C1 segment of cervical spinal cord (tissue), 14 donors: ENCODE measurements at regions not wholly inside any gene's neighbourhood (a gene's known extent, or its start where the extent isn't known, plus 50 kb on each side); places are given as distances from the start of the nearest gene placed in this dataset.

Source experiments
- DNase-seq, 14 donors: peaks; one replicate each; lab custom pipeline; 2025; lab: John Stamatoyannopoulos, UW

DNA sequence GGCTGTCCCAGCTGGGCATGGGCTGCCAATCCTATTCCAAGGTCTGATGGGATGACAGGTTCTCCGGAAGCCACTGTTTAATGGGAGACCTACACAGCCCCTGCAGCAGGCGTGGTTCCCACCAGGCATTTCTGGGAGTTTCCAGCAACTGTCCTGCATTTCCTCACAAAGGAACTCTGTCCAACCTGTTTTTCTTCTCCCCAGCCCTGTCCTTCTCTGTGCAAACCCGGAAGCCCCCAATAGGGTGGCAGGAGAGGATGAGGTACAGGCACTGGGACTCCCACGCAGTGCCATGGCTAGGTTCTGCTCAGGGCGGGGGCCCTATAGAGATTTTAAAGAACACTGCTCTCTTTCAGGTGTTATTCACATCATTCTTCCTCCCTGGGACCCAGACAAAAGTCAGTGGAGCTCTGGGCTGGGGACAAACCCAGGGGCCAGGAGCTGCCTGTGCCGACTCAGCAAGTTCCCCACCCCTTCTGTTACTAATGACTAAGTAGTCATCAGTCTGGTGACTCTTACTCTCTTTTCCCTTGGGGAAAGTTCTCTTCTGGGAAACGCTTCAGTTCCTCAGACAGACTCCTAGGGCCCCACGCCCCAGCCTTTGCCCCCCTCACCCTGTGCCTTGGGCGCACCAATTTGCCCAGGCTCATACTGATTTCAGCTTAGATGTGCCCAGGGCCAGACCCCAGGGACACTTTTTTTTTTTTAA is 97.7 kb downstream of the CD47 start:
- DNase-seq, result no peak

DNA sequence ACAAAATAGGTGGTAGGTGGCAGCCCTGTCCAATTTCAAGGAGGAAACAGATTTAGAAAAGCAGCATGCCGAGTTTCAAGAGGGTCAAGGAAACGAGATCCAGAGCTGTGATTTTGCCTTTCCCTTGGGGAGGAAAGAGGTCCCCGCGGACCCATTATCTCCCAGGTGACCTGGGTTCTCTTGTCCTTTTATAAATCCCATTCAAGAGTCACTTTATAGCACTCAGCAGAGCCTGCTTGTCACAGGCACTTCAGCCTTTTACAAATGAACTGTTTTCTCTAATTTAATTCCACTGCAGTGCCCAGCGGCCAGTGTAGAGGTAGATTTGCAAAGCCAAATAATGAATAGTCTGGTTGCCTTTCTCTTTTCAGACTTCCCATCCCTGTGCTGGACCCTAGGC is 99.9 kb downstream of the CD47 start:
- no peak for DNase-seq

DNA sequence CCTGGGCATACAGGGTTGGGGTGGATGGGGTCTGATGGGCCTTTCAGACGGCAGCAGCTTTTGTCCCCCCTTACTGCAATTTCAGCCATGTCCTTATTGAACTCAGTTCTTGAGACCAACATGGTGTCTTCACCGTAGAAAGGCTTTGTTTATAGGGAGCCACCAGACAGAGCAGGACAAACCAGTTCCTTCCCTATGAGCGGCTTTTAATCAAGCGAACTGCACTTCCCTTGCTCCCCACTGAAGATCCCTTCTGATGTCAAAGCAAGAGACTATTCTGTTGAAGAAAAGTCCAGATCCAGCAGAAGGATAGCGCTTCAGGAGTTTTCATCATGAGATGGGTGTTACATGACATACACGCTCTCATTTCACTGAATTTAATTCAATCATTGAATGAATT is 100.4 kb downstream of the CD47 start:
- no peak for DNase-seq

DNA sequence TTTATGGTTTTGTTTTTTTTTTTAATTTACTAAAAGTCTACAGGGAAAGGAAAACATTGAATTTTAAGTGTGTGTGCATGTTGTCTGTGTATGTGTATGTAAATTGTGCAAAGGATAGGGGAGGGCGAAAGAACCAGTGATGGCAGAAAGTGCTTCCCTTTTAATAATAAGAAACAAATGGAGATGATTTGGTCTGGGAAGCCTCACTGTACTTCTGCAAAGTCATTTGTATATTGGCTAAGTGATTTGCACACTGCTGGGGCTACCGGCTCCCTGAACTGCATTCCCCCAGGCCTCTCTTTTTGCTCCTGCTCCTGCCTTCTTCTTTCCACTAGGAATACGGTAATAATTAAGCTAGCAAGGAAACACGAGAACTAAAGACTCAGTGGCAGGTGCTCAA is 101.2 kb downstream of the CD47 start:
- no peak for DNase-seq

DNA sequence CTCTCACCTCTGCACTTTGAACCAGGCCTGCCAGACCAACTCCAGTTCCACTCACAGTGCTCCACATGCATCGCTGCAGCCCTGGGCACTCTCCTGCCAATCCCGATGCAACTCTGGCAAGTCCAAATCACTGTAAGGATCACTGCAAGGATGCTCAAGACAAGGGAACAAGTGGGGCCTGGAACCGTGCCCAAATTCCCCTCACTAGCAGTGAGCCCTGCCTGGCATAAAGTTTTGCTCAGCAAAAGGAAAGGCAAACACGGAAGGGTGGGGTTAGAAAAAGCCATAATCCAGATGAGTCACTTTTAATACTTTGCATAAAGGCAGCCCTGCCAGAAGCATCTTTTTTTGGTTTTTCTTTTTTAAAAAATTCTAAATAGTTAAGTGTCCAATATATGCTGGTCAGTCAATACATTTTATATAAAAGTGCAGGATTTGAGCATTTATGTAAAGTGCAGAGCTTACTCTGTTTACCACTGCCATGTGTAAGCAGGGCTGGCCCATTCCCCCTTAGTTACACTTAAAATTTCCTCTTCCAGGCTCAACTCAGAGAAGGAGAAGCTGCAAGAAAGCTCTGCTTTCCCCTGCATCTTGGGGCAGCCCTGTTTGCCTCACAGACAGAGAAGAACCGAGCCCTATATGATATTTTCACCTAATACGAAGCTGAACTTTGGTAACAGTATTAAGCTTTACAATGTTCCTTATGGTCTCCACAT is 102.2 kb downstream of the CD47 start:
- DNase-seq, result no peak

DNA sequence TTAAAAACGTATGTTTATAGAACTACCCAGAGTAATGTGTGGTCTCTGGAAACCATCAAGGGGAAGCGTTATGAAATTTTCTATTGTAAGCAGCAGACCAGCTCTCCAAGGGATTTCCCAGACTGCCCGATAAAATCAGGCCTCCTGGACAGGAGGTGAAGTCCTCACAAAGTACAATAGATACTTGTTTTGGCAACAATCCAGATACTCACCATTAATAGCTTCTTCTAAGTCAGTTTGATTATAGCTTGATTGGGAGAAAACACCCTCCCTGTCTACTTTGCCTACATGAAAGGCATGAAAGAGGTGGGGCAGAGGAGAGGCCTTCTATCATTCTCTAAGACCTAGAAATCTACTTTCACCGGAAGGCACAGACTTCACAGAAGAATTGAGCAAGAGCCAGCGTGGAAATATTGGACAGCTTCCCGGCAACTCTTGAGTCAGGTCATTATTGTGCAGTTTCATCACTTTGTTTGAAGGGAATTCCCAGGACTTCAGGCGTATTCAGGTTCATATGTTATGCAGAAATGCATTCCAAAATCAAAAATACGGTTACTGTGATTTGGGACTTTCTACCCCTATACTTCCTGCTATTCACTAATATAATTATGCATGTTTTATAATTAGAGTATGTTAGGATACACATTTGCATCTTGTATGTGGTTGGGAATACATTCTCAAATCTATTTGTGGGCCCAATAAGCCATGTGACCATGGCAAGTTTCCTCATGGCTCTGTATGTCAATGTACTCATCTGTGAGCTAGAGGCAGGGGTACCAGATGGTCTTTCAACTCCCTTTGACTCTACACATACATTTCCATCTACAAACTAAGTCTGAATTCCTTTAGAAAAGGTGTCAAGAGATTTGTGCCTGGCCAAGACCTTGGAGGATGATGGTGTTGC is 103.5 kb downstream of the CD47 start:
- DNase-seq, result peak in 3 of 14 donors; percentile 1 to 13 (median 5)

DNA sequence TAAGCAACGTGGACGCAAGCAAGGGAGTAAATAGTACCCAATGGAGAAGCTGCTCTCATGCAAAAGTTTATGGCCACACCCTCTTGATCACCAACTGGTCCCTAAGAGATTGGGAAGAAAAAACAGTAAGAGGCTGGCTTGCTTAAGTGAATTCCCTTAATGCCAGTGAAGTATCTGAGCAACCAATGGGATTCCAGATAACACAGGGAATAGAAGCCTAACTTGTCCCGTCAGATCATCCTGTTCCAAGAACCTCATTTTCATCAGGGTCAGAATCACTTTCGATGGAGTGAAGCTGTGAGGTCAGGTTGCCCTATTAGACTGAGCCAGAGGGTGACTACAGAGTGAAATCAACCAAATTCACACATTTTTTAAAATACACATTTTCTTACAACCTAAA is 104.3 kb downstream of the CD47 start:
- DNase-seq, result no peak

DNA sequence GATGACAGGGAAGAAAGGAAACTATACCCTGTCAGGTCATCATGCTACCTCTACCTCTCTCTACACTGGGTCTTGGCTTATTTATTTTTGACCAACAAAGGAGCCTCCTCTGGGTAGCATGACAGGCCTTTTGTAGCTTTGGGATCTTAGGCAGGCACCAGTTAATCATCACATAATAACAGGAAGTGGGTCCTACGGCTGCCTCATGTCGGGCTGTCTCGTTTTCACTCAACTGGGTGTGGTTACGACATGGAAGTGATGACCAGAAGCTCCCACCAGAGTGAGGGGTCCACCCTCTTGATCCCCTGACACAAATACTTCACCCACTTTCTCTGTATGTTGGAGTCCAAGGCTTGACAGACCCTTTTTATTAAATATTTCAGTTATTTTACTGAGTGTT is 105.3 kb downstream of the CD47 start:
- no peak for DNase-seq

DNA sequence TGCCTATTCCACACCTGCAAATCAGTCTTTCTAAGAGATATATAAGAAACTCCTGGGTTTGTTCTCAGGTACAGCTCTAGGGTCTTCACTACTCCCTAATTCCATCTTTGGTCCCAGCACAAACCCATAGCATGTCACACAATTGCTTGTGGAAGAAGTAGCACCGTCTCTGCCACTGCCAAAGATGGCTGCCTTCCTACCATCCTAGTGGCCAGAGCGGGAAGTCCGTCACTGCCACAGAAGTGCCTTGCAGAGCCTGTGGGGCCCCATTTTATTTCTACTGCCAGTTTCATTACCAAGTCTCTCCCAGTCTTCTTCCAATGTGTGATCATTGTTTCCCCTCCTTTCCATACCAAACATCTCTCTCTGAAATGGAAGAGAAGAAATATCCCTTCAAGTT is 107.6 kb downstream of the CD47 start:
- DNase-seq, result no peak

DNA sequence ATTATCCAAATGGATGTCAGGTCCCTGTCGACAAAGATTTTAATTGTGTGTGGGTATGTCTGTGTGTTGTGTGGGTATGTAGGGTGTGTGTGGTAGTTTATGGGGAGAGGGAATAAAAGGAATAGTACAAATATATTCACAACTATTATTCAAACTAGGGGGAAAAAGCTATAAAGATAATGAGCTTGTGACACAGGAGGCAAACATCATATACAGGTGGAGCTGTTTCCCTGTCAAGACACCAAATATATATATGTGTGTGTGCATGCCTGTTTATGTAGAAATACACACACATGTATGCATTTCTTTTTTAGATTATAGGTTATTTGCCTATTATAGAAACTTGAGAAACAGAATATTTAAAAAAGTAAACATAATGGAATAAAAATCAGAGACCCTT is 108.7 kb downstream of the CD47 start:
- DNase-seq, result no peak

DNA sequence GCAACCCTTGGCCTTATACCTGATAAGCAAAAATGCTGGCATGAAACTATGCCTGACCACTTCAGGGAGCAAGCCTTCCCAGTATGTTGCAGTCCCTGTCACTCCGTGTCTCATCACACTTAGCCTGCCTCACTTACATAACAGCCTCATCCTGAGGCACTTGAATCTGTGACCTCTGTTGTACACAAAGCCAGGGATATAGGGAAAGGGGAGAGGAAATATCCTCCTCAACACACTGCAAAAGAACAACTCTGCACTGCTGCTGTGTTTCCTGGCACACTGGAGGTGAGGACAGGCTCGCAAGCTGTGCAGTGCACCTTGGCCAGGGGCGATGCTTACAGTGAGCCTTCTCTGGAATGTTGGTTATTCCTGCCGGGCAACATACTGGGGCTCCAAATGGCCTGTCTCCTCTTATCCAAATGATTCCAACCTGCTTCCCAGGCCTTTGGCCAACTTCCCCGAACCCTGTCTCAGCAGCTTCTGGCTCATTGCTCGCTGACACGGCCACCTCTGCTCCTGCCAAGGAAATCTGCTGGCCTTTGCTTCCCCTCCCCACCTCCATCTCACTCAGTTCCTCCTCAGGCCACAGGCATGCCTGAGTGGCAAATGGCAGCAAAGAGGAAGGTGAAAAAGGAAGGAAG is 109.2 kb downstream of the CD47 start:
- DNase-seq, result peak in 7 of 14 donors; percentile 9 to 99 (median 46)

DNA sequence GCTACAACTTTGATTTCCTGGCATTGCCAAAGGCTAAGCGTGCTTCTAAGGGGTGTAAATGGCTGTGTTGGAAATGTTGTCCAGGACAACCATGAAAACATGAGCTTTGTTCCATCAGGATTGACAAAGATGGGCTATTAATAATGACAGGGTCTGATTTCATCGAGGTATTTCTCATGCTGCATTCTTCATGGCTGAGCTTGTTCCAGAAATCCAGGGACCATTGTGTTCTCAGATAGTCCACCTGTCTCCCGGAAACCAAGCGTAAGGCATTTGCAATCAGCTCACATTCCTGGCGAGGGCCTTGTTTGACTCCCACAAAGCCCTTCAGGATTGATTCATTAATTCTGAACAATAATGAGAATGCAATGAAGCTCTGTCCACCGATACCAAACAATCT is 111.3 kb downstream of the CD47 start:
- DNase-seq, result peak in 1 of 14 donors; percentile 75

DNA sequence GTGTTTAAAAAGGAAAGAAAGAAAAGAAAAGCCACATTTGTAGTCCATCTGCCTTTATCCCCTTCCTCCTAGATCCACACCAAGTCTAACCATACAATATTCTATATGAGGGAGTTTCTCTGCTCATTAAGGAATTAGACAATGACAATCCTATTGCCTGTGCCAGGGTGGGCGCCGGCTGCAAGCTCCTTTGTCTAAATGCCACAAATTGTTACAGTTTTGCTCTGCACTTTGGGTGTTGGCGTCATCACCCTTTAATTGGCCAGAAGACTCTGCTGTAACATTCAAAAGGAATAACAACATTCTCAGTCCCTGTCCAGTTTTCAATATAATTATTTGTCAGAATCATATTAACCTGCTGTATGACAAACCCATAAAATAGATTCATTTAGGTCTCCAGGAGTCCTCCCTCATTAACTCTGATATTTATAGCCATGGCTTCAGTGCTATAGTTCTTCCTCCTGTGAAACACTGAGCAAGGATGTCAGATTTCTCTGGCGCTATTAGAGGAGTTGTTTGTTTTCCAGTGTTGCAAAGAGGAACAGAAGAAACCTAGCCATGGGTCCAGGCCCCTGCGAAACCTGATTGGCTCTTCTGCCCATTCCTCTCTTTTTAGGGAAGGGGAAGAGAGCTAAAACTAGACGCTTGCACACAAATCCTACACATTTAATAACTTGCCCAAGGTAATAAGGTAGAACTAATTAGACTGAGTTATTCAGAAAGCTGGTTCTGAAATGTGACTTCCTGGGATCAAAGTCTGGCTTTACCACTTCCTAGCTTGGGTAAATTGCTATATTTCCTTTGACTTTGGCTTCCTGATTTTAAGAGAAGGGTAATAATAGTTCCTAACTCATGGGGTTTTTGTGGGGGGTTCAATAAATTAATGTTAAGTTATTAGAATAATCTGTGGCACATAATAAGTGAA is 112.4 kb downstream of the CD47 start:
- DNase-seq, result peak in 1 of 14 donors; percentile 38

DNA sequence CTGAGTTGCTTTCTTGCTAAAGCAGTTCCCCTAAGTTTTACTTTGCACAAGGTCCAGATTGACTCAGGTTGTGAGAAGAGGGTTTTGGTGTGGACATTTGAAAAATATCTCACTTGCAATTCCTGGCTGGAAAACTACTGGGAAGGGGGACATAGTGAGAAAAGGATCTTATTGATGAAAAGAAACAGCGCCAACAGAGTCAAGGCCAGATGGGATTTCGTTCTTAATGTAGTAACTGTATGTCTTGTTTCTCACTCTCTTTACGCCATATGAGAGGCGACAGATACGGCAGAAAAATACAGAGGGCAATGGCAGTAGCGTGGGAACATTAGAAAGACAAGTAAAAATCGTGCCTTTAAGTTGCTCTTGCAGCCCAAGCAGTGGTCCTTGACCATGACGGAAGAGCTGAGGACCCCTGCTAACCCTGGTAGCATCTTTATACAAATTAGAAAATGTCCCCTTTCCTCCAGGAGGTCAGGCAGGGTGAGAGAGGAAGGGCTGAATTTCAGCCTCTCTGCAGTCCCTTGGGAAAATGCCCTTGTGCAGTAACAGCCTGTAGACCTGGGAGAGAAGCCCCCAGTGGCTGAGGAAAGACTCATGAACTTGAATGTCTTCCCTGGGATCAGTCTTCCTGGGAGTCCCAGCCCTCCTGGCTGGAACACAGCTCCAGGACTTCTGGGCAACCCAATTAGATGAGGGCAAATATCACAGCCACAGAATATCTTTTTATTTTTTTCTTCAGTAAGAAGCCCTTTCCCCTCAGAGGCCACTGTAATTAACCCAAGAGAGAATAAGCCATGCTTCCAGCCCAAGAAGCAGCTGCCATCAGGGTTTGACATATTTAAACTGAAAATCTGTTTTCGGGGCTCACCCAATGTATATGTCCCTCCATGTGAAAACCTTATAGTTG is 113.4 kb downstream of the CD47 start:
- DNase-seq, result no peak

DNA sequence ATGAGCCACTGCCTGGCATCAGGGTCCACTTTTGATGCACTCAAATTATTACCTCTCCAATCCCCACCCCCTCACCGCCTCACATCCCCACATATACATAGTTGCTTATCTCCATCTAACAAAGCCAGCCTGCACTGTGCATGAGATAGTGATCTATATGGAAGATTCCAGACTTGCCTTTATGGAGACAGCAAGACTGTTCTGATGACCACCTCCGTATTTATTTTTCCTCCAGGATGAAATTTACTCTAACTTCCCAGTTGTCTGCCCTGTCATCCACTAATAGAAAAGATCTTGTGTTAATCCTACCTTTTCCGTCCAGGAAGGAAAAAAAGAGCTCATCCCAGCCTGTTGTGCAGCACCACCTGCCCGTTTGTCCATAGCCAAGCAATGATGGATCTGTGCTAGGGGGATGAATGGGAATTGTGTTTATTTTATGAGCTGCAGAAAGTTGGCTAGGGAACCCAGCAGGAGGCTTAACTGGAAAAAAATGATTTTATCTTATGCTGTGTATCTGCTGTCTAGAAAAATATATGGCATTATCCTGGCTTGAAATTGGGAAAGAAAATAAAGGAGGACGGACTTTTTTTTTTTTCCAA is 114.5 kb downstream of the CD47 start:
- peak in 1 of 14 donors; percentile 64 for DNase-seq

DNA sequence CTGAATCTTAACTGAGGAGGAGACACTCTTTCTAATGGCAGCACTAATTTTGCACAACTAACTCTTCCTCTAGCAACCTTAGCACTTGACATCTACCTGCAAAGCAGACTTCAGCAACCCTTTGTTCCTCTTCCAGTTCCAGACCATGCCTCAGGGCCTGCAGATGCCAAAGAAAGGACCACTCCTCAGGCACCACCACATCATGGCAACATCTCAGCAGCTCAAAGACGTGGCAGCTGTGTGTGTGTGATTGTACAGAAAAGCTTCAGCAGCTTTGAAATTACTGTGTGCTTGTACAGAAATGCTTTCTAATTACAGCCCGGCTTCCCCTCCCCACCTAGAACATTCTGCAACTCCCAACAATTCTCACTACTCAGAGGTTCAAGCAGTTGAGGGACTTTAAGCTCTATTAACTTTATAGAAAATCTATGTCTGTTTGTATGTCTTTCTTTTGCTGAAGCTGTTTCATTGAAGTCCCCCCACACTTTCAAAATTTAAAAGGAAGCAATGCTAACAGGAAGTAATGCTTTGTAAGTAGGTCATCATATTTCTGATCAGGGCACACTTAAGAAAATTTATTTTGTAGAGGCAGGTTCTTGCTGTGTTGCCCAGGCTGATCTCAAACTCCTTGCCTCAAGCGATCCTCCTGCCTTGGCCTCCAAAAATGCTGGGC is 115.2 kb downstream of the CD47 start:
- no peak for DNase-seq

DNA sequence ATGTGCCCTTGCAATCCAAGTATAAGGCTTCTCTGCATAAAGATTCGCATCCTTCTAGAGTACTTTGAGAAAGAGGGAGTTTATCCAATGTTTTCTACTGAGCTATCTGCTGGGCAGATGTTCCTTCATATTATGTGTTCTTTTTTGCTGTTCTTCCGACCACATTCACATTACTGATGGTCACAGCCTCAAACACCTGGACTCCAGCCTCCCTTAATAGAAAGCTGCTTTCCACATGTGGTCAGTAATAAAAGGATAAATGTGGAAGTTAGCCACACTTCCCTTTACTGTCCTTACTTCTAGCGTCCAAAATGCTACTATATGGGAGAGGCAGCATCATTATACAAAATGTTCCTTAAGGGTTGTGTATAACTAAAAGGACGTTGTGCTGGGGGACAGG is 116.9 kb downstream of the CD47 start:
- no peak for DNase-seq

DNA sequence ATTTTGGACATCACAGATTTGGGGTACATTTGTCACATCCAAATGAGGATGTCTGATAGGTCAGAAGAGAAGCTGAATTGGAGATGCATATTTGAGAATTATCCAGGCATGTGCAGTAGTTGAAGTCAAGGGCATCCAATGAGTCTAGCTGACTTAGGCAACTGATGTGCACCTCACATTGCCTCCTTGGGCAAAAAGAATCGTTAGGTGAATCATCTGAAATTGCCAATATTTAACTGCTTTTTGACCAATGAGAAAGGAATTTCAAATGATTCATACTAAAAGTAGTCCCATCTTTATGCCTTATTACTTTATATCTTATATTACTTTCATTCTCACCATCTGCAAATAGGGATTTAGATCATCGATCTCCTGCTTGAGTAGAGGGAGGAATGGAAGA is 117.7 kb downstream of the CD47 start:
- DNase-seq, result no peak
